SJSA1 (cell line): ENCODE measurements at regions not wholly inside any gene's neighbourhood (a gene's known extent, or its start where the extent isn't known, plus 50 kb on each side); places are given as distances from the start of the nearest gene placed in this dataset.

Experiments
- DNase-seq, 2 experiments: peaks; one replicate each; pipeline ENCODE4 v3.0.0-alpha.2; 2015 to 2020; ENCODE audit warnings: low spot score in 2 of 2, low read depth in 1 of 2
- H3K27ac ChIP-seq: fragments of 250-450 bp; sonication (Bioruptor Pico); 2 replicates; pipeline ENCODE4 v1.5.1; 2020; ENCODE audit warnings: mild to moderate bottlenecking, moderate library complexity
- H3K27me3 ChIP-seq: fragments of 250-450 bp; sonication (Bioruptor Pico); replicated peaks from 2 replicates; pipeline ENCODE4 v1.5.1; 2020; ENCODE audit warnings: mild to moderate bottlenecking, moderate library complexity
- H3K36me3 ChIP-seq: fragments of 250-450 bp; sonication (Bioruptor Pico); 2 replicates; pipeline ENCODE4 v1.5.1; 2020; ENCODE audit warnings: mild to moderate bottlenecking
- H3K4me1 ChIP-seq: fragments of 250-450 bp; sonication (Bioruptor Pico); replicated peaks from 2 replicates; pipeline ENCODE4 v1.6.1; 2021; ENCODE audit warnings: mild to moderate bottlenecking
- H3K4me3 ChIP-seq: fragments of 250-450 bp; sonication (Bioruptor Pico); 2 replicates; pipeline ENCODE4 v1.5.1; 2020; ENCODE audit warnings: mild to moderate bottlenecking
- H3K9me3 ChIP-seq: fragments of 250-450 bp; sonication (Bioruptor Pico); replicated peaks from 2 replicates; pipeline ENCODE4 v1.5.1; 2020; ENCODE audit warnings: mild to moderate bottlenecking

DNA sequence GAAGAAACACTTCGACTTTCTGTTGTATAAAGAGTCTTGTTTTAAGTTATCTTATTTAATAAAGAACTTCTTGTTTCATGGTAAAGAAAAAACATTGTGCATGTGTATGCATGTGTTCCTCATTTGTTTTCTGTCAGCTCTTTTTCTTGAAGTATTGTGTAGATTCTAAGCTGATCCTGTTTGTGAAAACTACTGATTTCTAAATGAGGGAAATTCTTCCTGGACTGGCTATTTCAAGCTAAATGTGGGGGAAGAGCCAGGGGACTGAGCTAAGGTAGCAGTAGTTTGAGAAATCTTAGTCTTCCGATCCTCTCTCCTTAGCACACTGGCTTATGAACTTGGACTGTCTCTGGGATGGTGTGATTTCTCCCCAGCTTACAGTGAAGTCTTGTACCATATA is 56.4 kb upstream of the RBMS1 start:
- no peaks in the 10 kb centered on the region for H3K4me1 ChIP-seq
- no peaks in the 10 kb centered on the region for H3K27me3 ChIP-seq
- H3K9me3 ChIP-seq: no peaks in the 10 kb centered on the region
- H3K36me3 ChIP-seq: no peaks in the 10 kb centered on the region
- DNase-seq: no peak
- H3K27ac ChIP-seq: no peak overlapping the region
- no peak overlapping the region for H3K4me3 ChIP-seq

- no peak for DNase-seq
- Histone ChIP-seq H3K9me3 (no peaks in the 10 kb centered on the region), H3K4me3 (no peak overlapping the region), H3K4me1 (no peaks in the 10 kb centered on the region), H3K27ac (no peak overlapping the region), H3K36me3 (no peaks in the 10 kb centered on the region), H3K27me3 (no peaks in the 10 kb centered on the region)
Measured at GRCh38 chr2:160551259-160551658, 57.7 kb upstream of the RBMS1 start.

- Histone ChIP-seq H3K9me3 (no peaks in the 10 kb centered on the region; the same call in 1 of the 2 replicates), H3K4me3 (no peak overlapping the region), H3K27ac (no peak overlapping the region), H3K27me3 (no peaks in the 10 kb centered on the region), H3K4me1 (no peaks in the 10 kb centered on the region), H3K36me3 (no peaks in the 10 kb centered on the region)
- no peak for DNase-seq
Measured at GRCh38 chr2:160555420-160556071, 61.9 kb upstream of the RBMS1 start.

DNA sequence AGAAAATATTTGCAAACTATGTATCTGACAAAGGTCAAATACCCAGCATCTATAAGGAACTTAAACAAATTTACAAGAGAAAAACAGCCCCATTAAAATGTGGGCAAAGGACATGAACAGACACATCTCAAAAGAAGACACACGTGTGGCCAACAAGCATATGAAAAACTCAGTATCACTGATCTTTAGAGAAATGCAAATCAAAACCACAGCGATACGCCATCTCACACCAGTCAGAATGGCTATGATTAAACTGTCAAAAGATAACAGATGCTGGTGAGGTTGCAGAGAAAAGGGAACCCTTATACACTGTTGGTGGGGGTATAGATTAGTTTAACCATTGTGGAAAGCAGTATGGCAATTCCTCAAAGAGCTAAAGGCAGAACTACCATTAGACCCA is 64.3 kb upstream of the RBMS1 start:
- no peaks in the 10 kb centered on the region; the same call in 1 of the 2 replicates for H3K9me3 ChIP-seq
- H3K4me1 ChIP-seq: no peaks in the 10 kb centered on the region
- no peaks in the 10 kb centered on the region for H3K27me3 ChIP-seq
- no peak overlapping the region for H3K4me3 ChIP-seq
- no peak overlapping the region for H3K27ac ChIP-seq
- no peak for DNase-seq
- H3K36me3 ChIP-seq: no peaks in the 10 kb centered on the region

DNA sequence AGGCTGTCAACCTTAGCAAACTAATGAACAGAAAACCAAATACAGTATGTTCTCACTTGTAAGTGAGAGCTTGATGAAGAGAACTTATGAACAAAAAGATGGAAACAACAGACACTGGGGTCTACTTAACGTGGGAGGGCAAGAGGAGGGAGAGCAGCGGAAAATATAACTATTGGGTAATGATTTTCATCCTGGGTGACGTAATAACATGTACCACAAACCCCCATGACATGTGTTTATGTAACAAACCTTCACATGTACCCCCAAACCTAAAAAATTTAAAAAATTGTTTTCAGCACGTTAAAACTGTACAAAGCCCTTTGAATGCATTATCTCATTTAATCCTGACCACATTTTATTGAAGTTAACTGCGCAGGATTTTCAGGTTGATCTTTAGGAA is 64.9 kb upstream of the RBMS1 start:
- no peaks in the 10 kb centered on the region for H3K4me1 ChIP-seq
- H3K27ac ChIP-seq: no peak overlapping the region
- H3K4me3 ChIP-seq: no peak overlapping the region
- DNase-seq: no peak
- no peaks in the 10 kb centered on the region for H3K27me3 ChIP-seq
- no peaks in the 10 kb centered on the region for H3K36me3 ChIP-seq
- no peaks in the 10 kb centered on the region; the same call in 1 of the 2 replicates for H3K9me3 ChIP-seq

DNA sequence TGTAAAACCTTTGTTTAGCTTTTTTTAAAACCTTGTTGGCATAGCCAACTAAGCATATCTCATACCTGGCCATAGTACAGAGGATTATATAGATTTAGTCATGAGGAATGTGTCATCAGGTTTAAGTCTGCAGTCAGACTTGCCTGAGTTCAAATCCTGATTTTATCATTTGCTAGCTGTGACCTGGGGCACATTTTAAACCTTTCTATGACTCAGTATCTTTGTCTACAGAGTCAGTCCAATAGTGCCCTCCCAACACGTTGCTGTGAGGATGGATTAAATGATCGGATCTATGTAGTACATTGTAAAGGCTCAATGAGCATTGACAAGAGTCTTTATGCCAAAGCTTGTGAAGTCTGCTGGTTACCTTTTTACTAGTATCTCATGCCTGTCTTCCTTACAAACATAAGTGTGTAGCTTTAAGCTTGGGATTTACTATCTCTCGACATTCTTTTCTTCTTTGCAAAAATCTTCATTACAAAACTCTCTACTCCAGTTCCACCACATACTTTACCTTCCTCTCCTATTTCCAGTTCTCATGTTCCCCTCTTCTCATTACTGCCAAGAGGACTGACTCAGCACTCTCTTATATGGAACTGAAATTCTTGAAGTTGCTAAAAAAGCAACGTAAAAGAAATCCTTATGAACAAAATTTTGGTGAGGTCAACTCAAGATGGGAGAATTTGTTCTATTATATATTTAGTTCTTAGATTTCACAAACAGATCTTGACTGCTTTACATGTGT is 68.1 kb upstream of the RBMS1 start:
- H3K4me1 ChIP-seq: no peaks in the 10 kb centered on the region
- no peak overlapping the region for H3K27ac ChIP-seq

DNA sequence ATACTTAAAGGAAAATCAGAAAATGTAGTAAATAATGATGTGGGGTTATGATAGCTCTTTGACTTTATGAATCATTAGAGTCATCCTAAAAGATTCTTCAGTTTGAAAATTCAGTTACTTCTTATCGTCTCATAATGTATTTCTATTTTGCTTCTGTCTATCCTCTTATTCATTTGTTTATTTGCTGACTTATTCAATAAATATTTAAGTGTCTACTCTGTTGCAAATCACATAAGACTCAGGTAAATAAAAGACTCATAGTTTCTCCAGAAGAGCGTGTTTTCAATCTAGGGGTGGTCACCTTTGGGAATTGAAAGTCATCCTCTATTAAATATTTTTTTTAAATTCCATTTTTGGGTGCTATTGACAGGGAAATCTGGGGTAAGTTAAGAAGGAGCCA is 69.1 kb upstream of the RBMS1 start:
- no peak overlapping the region for H3K4me3 ChIP-seq
- no peak for DNase-seq
- no peaks in the 10 kb centered on the region; the same call in 1 of the 2 replicates for H3K9me3 ChIP-seq

More for the DNA sequence above, 68.1 kb upstream of the RBMS1 start:
- Histone ChIP-seq H3K9me3 (no peaks in the 10 kb centered on the region; the same call in 1 of the 2 replicates), H3K27me3 (no peaks in the 10 kb centered on the region), H3K4me3 (no peak overlapping the region), H3K36me3 (no peaks in the 10 kb centered on the region)
- no peak for DNase-seq

DNA sequence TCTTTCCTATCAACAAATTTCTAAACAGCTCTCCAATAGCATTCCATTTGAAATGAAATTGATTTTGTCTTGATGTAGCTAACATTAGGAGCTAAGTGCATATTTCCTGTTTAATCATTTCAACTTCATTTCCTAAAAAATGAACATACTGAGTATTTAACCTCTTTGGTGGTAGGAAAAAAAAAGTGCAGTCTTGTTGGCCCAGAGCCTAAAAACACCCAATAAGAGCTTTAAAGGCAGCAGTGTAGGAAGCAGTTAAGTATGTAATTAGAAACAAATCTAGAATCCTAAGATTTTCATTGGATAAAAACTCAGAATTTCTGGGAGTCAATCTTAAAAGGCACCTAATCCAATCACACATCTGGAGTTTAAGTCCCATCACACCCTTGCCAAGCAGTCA is 71.0 kb upstream of the RBMS1 start:
- DNase-seq: no peak
- H3K36me3 ChIP-seq: no peaks in the 10 kb centered on the region
- no peaks in the 10 kb centered on the region for H3K9me3 ChIP-seq
- H3K27ac ChIP-seq: no peak overlapping the region
- H3K4me3 ChIP-seq: no peak overlapping the region
- H3K4me1 ChIP-seq: no peaks in the 10 kb centered on the region
- no peaks in the 10 kb centered on the region for H3K27me3 ChIP-seq

More for the DNA sequence above, 69.1 kb upstream of the RBMS1 start:
- Histone ChIP-seq H3K4me1 (no peaks in the 10 kb centered on the region), H3K27ac (no peak overlapping the region), H3K27me3 (no peaks in the 10 kb centered on the region), H3K36me3 (no peaks in the 10 kb centered on the region)

DNA sequence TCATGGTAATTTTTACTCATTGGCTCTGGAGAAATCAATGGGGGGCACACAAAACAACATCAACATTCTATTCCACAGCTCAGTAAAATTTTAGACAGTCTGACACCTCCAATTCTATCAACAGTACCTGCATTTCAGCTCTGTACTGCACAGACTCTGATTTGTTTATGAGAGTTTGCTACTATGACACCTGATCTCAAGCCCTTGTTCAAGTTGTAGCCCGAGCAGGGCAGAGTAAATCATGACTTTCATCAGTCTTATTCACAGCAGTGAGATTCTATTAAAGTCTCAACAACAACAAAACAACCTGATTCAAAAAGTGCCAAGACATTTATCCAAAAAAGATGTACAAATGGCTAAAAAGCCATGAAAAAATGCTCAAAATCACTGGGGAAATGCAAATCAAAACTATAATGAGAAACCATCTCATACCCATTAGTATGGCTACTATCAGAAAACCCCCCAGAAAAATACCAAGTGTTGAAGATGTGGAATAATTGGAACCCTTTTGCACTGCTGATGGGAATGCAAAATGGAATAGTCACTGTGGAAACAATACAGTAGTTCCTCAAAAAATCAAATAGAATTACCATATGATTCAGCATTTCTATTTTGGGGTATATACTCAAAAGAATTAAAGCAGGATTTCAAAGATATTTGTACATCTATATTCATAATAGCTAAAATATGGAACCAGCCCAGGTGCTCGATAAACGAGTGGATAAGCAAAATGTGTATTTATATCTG is 71.7 kb upstream of the RBMS1 start:
- no peaks in the 10 kb centered on the region for H3K36me3 ChIP-seq
- no peak overlapping the region for H3K4me3 ChIP-seq
- H3K27me3 ChIP-seq: no peaks in the 10 kb centered on the region
- H3K9me3 ChIP-seq: no peaks in the 10 kb centered on the region
- H3K27ac ChIP-seq: no peak overlapping the region
- H3K4me1 ChIP-seq: no peaks in the 10 kb centered on the region
- DNase-seq: no peak

GRCh38 chr2:160566717-160567116 is 73.1 kb upstream of the RBMS1 start:
- H3K9me3 ChIP-seq: no peaks in the 10 kb centered on the region
- H3K27me3 ChIP-seq: no peaks in the 10 kb centered on the region
- H3K4me1 ChIP-seq: no peaks in the 10 kb centered on the region
- no peaks in the 10 kb centered on the region for H3K36me3 ChIP-seq
- no peak overlapping the region for H3K4me3 ChIP-seq
- no peak for DNase-seq
- H3K27ac ChIP-seq: no peak overlapping the region

DNA sequence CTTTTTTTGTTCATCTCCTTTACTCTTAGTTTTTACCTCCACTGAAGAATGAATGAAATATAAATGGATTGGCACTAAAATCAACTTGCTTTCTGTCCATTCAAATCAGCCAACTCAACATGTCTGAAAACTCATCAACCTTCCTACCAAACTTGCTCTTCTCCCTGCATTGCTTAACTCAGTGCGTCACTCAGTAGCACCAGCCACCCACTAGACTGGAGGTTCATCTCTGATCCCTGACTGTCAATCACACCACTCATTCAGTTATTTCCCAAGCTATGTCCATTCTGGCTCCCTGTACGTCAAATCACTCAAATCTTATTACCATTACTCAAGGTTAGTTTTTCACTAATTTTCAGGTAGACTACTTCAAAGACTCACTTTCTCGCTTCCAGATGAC is 75.2 kb upstream of the RBMS1 start:
- Histone ChIP-seq H3K9me3 (no peaks in the 10 kb centered on the region), H3K27me3 (no peaks in the 10 kb centered on the region), H3K4me3 (no peak overlapping the region), H3K27ac (no peak overlapping the region), H3K4me1 (no peaks in the 10 kb centered on the region), H3K36me3 (no peaks in the 10 kb centered on the region)
- DNase-seq: no peak

- no peaks in the 10 kb centered on the region for H3K27me3 ChIP-seq
Measured at GRCh38 chr2:160570376-160570775, 76.8 kb upstream of the RBMS1 start.

GRCh38 chr2:160574468-160575140 is 81.0 kb upstream of the RBMS1 start:
- Histone ChIP-seq H3K4me3 (no peak overlapping the region), H3K4me1 (peaks cover 18% of the 10 kb centered on the region), H3K27me3 (no peaks in the 10 kb centered on the region), H3K36me3 (no peaks in the 10 kb centered on the region), H3K27ac (no peak overlapping the region), H3K9me3 (no peaks in the 10 kb centered on the region)
- DNase-seq: peak in 1 of 2 experiments; percentile 47

More at GRCh38 chr2:160570376-160570775, 76.8 kb upstream of the RBMS1 start:
- H3K36me3 ChIP-seq: no peaks in the 10 kb centered on the region
- DNase-seq: no peak
- no peak overlapping the region for H3K4me3 ChIP-seq
- no peaks in the 10 kb centered on the region for H3K9me3 ChIP-seq
- H3K4me1 ChIP-seq: peaks cover 8% of the 10 kb centered on the region
- H3K27ac ChIP-seq: no peak overlapping the region
